ENCODE measurements at regions not wholly inside any gene's neighbourhood (a gene's known extent, or its start where the extent isn't known, plus 50 kb on each side); places are given as distances from the start of the nearest gene placed in this dataset.

DNA sequence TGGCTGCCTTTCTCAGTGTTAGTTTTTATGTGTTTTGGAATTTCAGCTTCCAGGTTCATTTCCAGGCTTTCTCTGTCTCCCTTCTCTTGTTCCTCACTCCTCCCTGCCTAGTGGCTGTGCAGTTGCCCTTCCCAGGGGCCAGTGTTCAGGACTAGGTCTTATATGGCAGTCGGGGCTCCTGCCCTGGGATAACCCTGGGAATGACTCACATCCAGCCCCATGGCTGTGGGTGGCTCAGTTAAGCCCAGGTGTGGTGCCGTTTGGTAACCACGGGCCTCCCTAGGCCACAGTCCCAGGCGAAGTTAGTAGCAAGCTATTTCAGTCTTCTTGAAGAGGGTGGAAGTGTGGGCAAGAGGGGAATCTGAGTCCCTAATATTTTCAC is 57.4 kb upstream of the DDR1 start:
- TF ChIP-seq CTCF (IDR thresholded peaks at IDR 0.05; ENCODE audit: insufficient read depth, low read length, poor library complexity, severe bottlenecking), result no peak
- H3K4me3 ChIP-seq (ENCODE audit: low read depth, low read length), result no peak overlapping the region
- H3K36me3 ChIP-seq (ENCODE audit: control insufficient read depth, insufficient read depth, low read length), result no peaks in the 10 kb centered on the region
- H3K27me3 ChIP-seq (ENCODE audit: control insufficient read depth, insufficient read depth, low read length), result no peaks in the 10 kb centered on the region
- no peak for DNase-seq (ENCODE audit: low read depth)

DNA sequence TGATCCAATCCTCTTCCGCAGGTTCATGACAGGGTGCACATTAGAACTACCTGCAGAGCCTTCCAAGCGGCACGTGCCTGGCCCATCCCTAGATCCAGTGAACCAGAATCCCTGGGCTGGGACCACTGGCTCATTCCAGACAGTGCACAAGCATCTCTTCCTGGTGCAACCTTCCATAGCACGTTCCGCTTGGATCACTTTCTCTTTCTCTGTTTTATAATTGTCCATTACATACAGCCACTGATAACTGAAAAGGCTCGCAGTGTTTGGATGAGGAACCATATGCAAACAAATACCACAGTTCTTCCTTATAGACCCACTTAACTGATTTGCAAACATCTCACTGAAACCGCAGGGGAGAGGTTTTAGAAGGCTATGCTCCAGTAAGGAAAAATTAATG is 59.6 kb upstream of the DDR1 start:
- Histone ChIP-seq H3K27me3 (ENCODE audit: control insufficient read depth, insufficient read depth, low read length) (no peaks in the 10 kb centered on the region), H3K4me3 (ENCODE audit: low read depth, low read length) (no peak overlapping the region), H3K36me3 (ENCODE audit: control insufficient read depth, insufficient read depth, low read length) (no peaks in the 10 kb centered on the region)
- DNase-seq (ENCODE audit: low read depth), result no peak
- TF ChIP-seq CTCF (IDR thresholded peaks at IDR 0.05; ENCODE audit: insufficient read depth, low read length, poor library complexity, severe bottlenecking), result no peak

DNA sequence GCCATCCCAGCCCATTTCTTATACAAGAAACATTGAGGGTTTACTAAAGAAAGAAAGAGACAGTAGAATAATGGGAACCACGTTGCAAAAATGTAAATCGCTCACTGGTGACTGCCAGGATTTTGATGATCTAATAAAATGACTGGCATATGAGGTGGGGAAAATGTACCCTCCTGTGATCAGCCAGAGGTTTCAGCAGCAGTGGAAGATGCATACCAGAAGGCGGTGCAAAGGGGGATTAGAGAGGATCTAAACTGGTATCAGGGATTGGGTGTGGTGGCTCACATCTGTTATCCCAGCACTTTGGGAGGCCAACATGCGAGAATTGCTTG is 60.8 kb upstream of the DDR1 start:
- Histone ChIP-seq H3K27me3 (ENCODE audit: control insufficient read depth, insufficient read depth, low read length) (no peaks in the 10 kb centered on the region), H3K36me3 (ENCODE audit: control insufficient read depth, insufficient read depth, low read length) (no peaks in the 10 kb centered on the region), H3K4me3 (ENCODE audit: low read depth, low read length) (no peak overlapping the region)
- no peak for TF ChIP-seq CTCF (IDR thresholded peaks at IDR 0.05; ENCODE audit: insufficient read depth, low read length, poor library complexity, severe bottlenecking)
- DNase-seq (ENCODE audit: low read depth), result no peak

GRCh38 chr6:30821862-30822784 is 62.2 kb upstream of the DDR1 start:
- Histone ChIP-seq H3K4me3 (ENCODE audit: low read depth, low read length) (no peak overlapping the region), H3K36me3 (ENCODE audit: control insufficient read depth, insufficient read depth, low read length) (no peaks in the 10 kb centered on the region), H3K27me3 (ENCODE audit: control insufficient read depth, insufficient read depth, low read length) (no peaks in the 10 kb centered on the region)
- no peak for DNase-seq (ENCODE audit: low read depth)
- peak; percentile 49 for TF ChIP-seq CTCF (IDR thresholded peaks at IDR 0.05; ENCODE audit: insufficient read depth, low read length, poor library complexity, severe bottlenecking)

GRCh38 chr6:30820193-30820592 is 64.1 kb upstream of the DDR1 start:
- no peak for DNase-seq (ENCODE audit: low read depth)
- no peaks in the 10 kb centered on the region for H3K36me3 ChIP-seq (ENCODE audit: control insufficient read depth, insufficient read depth, low read length)
- no peaks in the 10 kb centered on the region for H3K27me3 ChIP-seq (ENCODE audit: control insufficient read depth, insufficient read depth, low read length)
- no peak overlapping the region for H3K4me3 ChIP-seq (ENCODE audit: low read depth, low read length)
- peak; percentile 18 for TF ChIP-seq CTCF (IDR thresholded peaks at IDR 0.05; ENCODE audit: insufficient read depth, low read length, poor library complexity, severe bottlenecking)
